OCI-LY7 (cell line): ENCODE measurements at regions not wholly inside any gene's neighbourhood (a gene's known extent, or its start where the extent isn't known, plus 50 kb on each side); places are given as distances from the start of the nearest gene placed in this dataset.

Source experiments
- CTCF ChIP-seq: fragments of 200-600 bp; sonication (generic); conservative IDR thresholded peaks from 2 replicates; pipeline ENCODE4 v1.5.1; 2014; ENCODE audit warnings: mild to moderate bottlenecking, antibody characterized with exemption, low read length, moderate library complexity, mixed read lengths
- EZH2phosphoT487 ChIP-seq: fragments of 200-600 bp; sonication (generic); IDR thresholded peaks from 2 replicates; pipeline ENCODE4 v1.6.1; 2018; ENCODE audit warnings: low read depth, borderline replicate concordance, mild to moderate bottlenecking, mixed run types, antibody characterized with exemption, low read length, moderate library complexity, mixed read lengths

GRCh38 chr2:16268301-16269000 lies 328.1 kb downstream of the MYCN start:
- TF ChIP-seq CTCF (no peak), EZH2phosphoT487 (no peak)
